Neural cell (in vitro differentiated cells): ENCODE measurements at regions not wholly inside any gene's neighbourhood (a gene's known extent, or its start where the extent isn't known, plus 50 kb on each side); places are given as distances from the start of the nearest gene placed in this dataset.

Source experiments
- CTCF ChIP-seq: fragments of 450-650 bp; IDR thresholded peaks from 2 replicates; pipeline ENCODE4 v1.5.1; 2014; ENCODE audit warnings: antibody characterized with exemption, mild to moderate bottlenecking, moderate library complexity; ENCODE audit not compliant: poor library complexity, severe bottlenecking
- POLR2AphosphoS5 ChIP-seq: IDR thresholded peaks from 2 replicates; pipeline ENCODE4 v1.6.1; 2012
- SMC3 ChIP-seq: fragments of 450-650 bp; conservative IDR thresholded peaks from 2 replicates; pipeline ENCODE4 v1.6.1; 2014; ENCODE audit warnings: antibody characterized with exemption, mild to moderate bottlenecking, moderate library complexity; ENCODE audit not compliant: poor library complexity

- TF ChIP-seq CTCF (no peak), SMC3 (no peak), POLR2AphosphoS5 (no peak)
Observed at GRCh38 chr3:153666991-153667740, 454.0 kb upstream of the ARHGEF26 start.
